Smooth muscle cell (in vitro differentiated cells): ENCODE measurements at regions not wholly inside any gene's neighbourhood (a gene's known extent, or its start where the extent isn't known, plus 50 kb on each side); places are given as distances from the start of the nearest gene placed in this dataset.

Source experiments
- DNase-seq: peaks from one replicate; lab custom pipeline; 2025; ENCODE audit not compliant: unreplicated experiment; lab: John Stamatoyannopoulos, UW
- H2AFZ ChIP-seq: fragments of 200-600 bp; sonication (generic); 2 replicates; pipeline ENCODE4 v1.6.0; 2016; ENCODE audit warnings: antibody characterized with exemption, low read depth, mild to moderate bottlenecking
- H3F3A ChIP-seq: fragments of 200-600 bp; sonication (generic); 2 replicates; pipeline ENCODE4 v1.6.0; 2017; ENCODE audit warnings: antibody characterized with exemption, low read depth
- H3K27ac ChIP-seq: fragments of 200-600 bp; sonication (generic); 2 replicates; pipeline ENCODE4 v1.5.1; 2016; ENCODE audit warnings: low read depth, mild to moderate bottlenecking
- H3K27me3 ChIP-seq: fragments of 200-600 bp; sonication (generic); 2 replicates; pipeline ENCODE4 v1.6.1; 2016; ENCODE audit warnings: low read depth, mild to moderate bottlenecking
- H3K36me3 ChIP-seq: fragments of 200-600 bp; sonication (generic); 2 replicates; pipeline ENCODE4 v1.5.1; 2016; ENCODE audit warnings: low read depth
- H3K4me1 ChIP-seq: fragments of 200-600 bp; sonication (generic); 2 replicates; pipeline ENCODE4 v1.5.1; 2016; ENCODE audit warnings: low read depth
- H3K4me2 ChIP-seq: fragments of 200-600 bp; sonication (generic); 2 replicates; pipeline ENCODE4 v1.6.0; 2016; ENCODE audit warnings: mild to moderate bottlenecking
- H3K4me3 ChIP-seq: fragments of 200-600 bp; sonication (generic); 2 replicates; pipeline ENCODE4 v1.5.1; 2016; ENCODE audit warnings: mild to moderate bottlenecking
- H3K79me2 ChIP-seq: fragments of 200-600 bp; sonication (generic); 2 replicates; pipeline ENCODE4 v1.6.0; 2016; ENCODE audit warnings: low read depth, mild to moderate bottlenecking
- H3K9ac ChIP-seq: fragments of 200-600 bp; sonication (generic); 2 replicates; pipeline ENCODE4 v1.6.0; 2016; ENCODE audit warnings: low read depth
- H3K9me3 ChIP-seq: fragments of 200-600 bp; sonication (generic); replicated peaks from 2 replicates; pipeline ENCODE4 v1.5.1; 2016; ENCODE audit warnings: low read depth
- H4K20me1 ChIP-seq: fragments of 200-600 bp; sonication (generic); 2 replicates; pipeline ENCODE4 v1.6.0; 2016; ENCODE audit warnings: low read depth
- WGBS: methylation state at CpG from one replicate; pipeline ENCODE4 v1.1.7; 2016; ENCODE audit warnings: low lambda C conversion rate; 5-methylcytosine and 5-hydroxymethylcytosine counted together
- TF ChIP-seq, protein P1 (sequence below): fragments of 200-600 bp; sonication (generic); IDR thresholded peaks from 2 replicates; pipeline ENCODE4 v1.5.1; 2017; ENCODE audit warnings: borderline replicate concordance, mild to moderate bottlenecking, antibody characterized with exemption; ENCODE audit not compliant: insufficient read depth, poor library complexity, severe bottlenecking

DNA sequence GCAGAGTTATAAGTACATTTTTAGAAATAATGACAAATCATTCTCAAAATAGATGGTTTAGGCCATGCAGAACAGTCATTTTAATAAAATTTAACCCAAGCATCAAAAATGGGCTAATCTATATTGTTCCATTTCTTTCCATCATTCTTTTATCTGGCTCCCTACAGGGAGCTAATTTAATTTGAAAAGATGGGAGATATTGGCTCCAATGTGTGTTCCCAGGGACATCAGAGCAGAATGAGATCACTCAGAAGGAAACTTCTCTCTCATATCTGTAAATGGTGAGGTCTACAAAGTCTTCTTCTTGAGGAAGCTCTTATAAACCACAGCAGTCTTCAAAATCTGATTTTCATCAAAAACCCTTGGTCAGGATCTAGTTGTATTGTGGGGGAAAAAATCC is 119.4 kb upstream of the RAB6C start:
- H3K36me3 ChIP-seq, result no peaks in the 10 kb centered on the region
- H3K9ac ChIP-seq, result no peak overlapping the region
- no peaks in the 10 kb centered on the region for H3F3A ChIP-seq
- no peak for DNase-seq
- H3K27me3 ChIP-seq, result peaks cover 8% of the 10 kb centered on the region
- H3K4me2 ChIP-seq, result no peak overlapping the region
- no peak overlapping the region for H3K4me3 ChIP-seq
- H3K27ac ChIP-seq, result no peak overlapping the region
- H3K4me1 ChIP-seq, result no peaks in the 10 kb centered on the region
- H3K79me2 ChIP-seq, result no peaks in the 10 kb centered on the region
- H3K9me3 ChIP-seq, result no peaks in the 10 kb centered on the region
- H2AFZ ChIP-seq, result no peak overlapping the region
- TF ChIP-seq, protein P1, sequence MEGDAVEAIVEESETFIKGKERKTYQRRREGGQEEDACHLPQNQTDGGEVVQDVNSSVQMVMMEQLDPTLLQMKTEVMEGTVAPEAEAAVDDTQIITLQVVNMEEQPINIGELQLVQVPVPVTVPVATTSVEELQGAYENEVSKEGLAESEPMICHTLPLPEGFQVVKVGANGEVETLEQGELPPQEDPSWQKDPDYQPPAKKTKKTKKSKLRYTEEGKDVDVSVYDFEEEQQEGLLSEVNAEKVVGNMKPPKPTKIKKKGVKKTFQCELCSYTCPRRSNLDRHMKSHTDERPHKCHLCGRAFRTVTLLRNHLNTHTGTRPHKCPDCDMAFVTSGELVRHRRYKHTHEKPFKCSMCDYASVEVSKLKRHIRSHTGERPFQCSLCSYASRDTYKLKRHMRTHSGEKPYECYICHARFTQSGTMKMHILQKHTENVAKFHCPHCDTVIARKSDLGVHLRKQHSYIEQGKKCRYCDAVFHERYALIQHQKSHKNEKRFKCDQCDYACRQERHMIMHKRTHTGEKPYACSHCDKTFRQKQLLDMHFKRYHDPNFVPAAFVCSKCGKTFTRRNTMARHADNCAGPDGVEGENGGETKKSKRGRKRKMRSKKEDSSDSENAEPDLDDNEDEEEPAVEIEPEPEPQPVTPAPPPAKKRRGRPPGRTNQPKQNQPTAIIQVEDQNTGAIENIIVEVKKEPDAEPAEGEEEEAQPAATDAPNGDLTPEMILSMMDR, result no peak
- H4K20me1 ChIP-seq, result no peaks in the 10 kb centered on the region

DNA sequence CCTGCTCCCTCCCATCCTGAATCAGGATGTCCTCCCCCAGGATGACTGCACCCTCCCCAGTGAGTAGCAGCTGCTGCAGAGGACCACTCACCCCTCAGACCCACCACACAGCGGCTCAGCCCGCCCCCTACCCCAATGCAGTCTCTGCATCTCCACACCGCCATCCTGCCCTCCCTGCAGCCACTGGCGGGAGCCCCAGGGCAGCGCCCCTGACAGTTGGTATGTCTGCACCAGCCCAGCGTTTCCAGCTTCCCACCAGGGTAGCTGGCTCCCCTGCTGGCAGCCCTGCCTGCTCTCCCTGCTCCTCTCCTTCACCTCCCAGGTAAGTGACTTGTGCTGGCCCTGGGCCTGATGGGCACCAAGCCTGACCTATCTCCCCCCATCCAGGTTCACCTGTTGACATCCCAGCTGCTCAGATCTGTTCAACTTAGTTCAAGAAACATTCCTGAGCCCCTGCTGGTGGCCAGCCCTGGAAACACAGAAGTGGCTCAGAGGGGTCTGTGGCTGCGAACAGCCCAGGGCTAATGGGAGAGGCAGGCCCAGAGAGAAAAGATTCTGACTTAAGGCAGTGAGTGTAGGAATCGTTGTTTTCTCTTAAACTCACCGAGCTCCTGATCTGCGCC is 117.7 kb upstream of the RAB6C start:
- Histone ChIP-seq H3K4me3 (no peak overlapping the region), H4K20me1 (no peaks in the 10 kb centered on the region), H3K27ac (no peak overlapping the region), H3K4me2 (no peak overlapping the region), H3K9ac (no peak overlapping the region), H3K36me3 (no peaks in the 10 kb centered on the region), H3K27me3 (peaks cover 8% of the 10 kb centered on the region), H3K9me3 (no peaks in the 10 kb centered on the region), H2AFZ (no peak overlapping the region), H3F3A (no peaks in the 10 kb centered on the region), H3K4me1 (no peaks in the 10 kb centered on the region), H3K79me2 (no peaks in the 10 kb centered on the region)
- DNase-seq, result no peak
- TF ChIP-seq, protein P1, result no peak
- WGBS, result 86% methylated on average over 8 of the region's 10 CpGs

DNA sequence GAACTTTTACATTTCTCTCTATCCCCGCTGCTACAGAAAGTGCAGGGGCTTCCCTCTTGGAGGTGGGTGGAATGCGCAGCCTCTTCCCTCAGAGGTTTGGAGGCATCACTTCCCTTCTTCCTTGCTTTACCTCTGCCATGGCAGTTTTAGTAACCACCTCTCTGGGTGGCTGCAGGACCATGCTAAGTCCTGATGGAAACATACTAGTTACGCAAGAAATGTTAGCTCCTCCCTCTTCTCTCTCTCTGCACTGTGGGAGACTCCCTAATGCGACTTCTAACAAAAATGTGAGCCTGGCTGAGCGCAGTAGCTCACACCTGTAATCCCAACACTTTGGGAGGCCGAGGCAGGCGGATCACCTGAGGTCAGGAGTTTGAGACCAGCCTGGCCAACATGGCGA is 116.8 kb upstream of the RAB6C start:
- no peak overlapping the region for H3K27ac ChIP-seq
- no peak overlapping the region for H3K4me3 ChIP-seq
- no peaks in the 10 kb centered on the region for H3K79me2 ChIP-seq
- H3K4me1 ChIP-seq, result no peaks in the 10 kb centered on the region
- DNase-seq, result no peak
- H3K4me2 ChIP-seq, result no peak overlapping the region
- no peak overlapping the region for H2AFZ ChIP-seq
- H3K27me3 ChIP-seq, result peaks cover 8% of the 10 kb centered on the region
- H3F3A ChIP-seq, result no peaks in the 10 kb centered on the region
- H3K9ac ChIP-seq, result no peak overlapping the region
- no peaks in the 10 kb centered on the region for H4K20me1 ChIP-seq
- H3K9me3 ChIP-seq, result no peaks in the 10 kb centered on the region
- TF ChIP-seq, protein P1, result no peak
- 83% methylated on average over 8 of the region's 8 CpGs for WGBS
- no peaks in the 10 kb centered on the region for H3K36me3 ChIP-seq

DNA sequence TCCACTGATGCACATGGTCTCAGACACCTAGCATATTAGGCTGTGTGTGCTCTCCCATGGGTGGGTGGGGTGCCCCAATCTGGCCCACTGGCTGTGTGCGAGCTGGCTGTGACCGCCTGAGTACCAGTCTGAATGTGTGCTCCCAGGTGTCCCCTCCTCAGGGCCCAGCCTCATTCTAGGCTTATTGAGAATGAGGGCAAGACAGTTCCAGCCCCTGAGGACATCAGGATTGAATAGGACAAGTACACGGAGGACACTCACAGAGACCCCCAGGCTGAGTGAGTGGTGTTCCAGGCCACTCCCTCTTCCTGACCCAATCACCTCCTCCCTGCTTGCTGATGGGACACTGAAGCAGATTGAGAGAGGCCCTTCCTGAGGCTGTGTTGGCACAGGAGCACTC is 116.1 kb upstream of the RAB6C start:
- WGBS, result 98% methylated on average over 3 of the region's 3 CpGs
- no peaks in the 10 kb centered on the region for H3K36me3 ChIP-seq
- H3K9me3 ChIP-seq, result no peaks in the 10 kb centered on the region
- H3F3A ChIP-seq, result no peaks in the 10 kb centered on the region
- H3K4me2 ChIP-seq, result no peak overlapping the region
- H2AFZ ChIP-seq, result no peak overlapping the region
- TF ChIP-seq, protein P1, result no peak
- H3K79me2 ChIP-seq, result no peaks in the 10 kb centered on the region
- H3K27me3 ChIP-seq, result peaks cover 8% of the 10 kb centered on the region
- H3K4me3 ChIP-seq, result no peak overlapping the region
- no peak overlapping the region for H3K9ac ChIP-seq
- no peak overlapping the region for H3K27ac ChIP-seq
- H4K20me1 ChIP-seq, result no peaks in the 10 kb centered on the region
- no peaks in the 10 kb centered on the region for H3K4me1 ChIP-seq
- DNase-seq, result no peak
